ENCODE measurements at regions not wholly inside any gene's neighbourhood (a gene's known extent, or its start where the extent isn't known, plus 50 kb on each side); places are given as distances from the start of the nearest gene placed in this dataset.
A peak's percentile ranks its signal among the peaks of the same experiment; 100 is the strongest.

DNA sequence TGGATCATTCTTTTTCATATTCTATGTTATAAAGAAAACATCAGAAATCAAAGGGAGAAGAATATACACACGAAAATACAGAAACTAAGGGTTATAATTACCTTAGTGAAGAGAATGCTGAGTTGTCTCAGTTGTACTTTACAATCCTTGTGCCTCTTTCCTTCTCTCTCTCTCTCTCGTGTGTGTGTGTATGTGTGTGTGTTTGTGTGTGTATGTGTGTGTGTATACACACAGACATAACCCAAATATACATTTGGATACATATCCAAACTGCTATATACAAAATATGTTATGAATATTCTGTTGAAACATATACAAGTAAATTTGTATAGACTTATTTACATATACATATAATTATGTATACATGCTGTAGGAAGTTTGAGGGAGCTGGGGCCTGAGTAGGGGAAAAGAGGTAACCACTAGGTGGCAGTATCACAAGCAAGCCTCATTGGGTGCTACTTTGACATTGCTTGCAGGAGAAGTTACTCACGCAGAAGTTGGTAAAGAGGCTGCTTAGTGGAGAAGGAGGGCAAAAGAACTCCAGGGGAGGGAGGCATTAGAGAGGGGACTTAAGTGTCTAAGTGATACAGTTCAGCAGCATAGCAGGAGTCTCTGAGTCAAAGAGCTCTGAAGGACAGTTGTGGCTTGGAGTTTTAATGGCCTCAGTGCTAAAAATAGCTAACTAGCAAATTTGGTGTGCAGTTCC lies 465.1 kb upstream of the PCDH20 start:
- TF ChIP-seq SMC3 (IDR thresholded peaks at IDR 0.05; ENCODE audit: low read depth, low read length) (no peak), CTCF (conservative IDR thresholded peaks at IDR 0.05; ENCODE audit: low read depth, low read length) (peak; percentile 19; the same call in 1 of the 2 replicates), POLR2A (IDR thresholded peaks at IDR 0.05; ENCODE audit: low read depth, low read length) (no peak), RCOR1 (IDR thresholded peaks at IDR 0.05; ENCODE audit: insufficient replicate concordance, low read length) (no peak), MAFK (IDR thresholded peaks at IDR 0.05; ENCODE audit: low read depth, low read length) (no peak), RAD21 (IDR thresholded peaks at IDR 0.05; ENCODE audit: low read length) (no peak), CHD1 (IDR thresholded peaks at IDR 0.05; ENCODE audit: low read depth, low read length) (no peak), RFX5 (IDR thresholded peaks at IDR 0.05; ENCODE audit: low read depth, low read length) (no peak), CEBPB (IDR thresholded peaks at IDR 0.05; ENCODE audit: low read depth, low read length) (no peak), BHLHE40 (IDR thresholded peaks at IDR 0.05; ENCODE audit: low read depth, low read length) (no peak), MAZ (IDR thresholded peaks at IDR 0.05; ENCODE audit: borderline replicate concordance, low read depth, low read length) (no peak), MXI1 (IDR thresholded peaks at IDR 0.05; ENCODE audit: borderline replicate concordance, low read depth, low read length) (no peak)
- TF ChIP-seq, protein P1, sequence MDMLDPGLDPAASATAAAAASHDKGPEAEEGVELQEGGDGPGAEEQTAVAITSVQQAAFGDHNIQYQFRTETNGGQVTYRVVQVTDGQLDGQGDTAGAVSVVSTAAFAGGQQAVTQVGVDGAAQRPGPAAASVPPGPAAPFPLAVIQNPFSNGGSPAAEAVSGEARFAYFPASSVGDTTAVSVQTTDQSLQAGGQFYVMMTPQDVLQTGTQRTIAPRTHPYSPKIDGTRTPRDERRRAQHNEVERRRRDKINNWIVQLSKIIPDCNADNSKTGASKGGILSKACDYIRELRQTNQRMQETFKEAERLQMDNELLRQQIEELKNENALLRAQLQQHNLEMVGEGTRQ (IDR thresholded peaks at IDR 0.05; ENCODE audit: low read depth, low read length): no peak
